Spleen (tissue), 11 donors: ENCODE measurements at regions not wholly inside any gene's neighbourhood (a gene's known extent, or its start where the extent isn't known, plus 50 kb on each side); places are given as distances from the start of the nearest gene placed in this dataset.

Source experiments
- DNase-seq: peaks from one replicate; pipeline ENCODE4 v3.0.0-alpha.2; 2020
- H3K27ac ChIP-seq, 8 donors: fragments of 200-600 bp; sonication (generic) in 7 of 8; 1 replicate in 4 of 8; 2 replicates in 4 of 8; pipeline versions ENCODE4 v1.5.0 to v1.8.0; 2016 to 2021; ENCODE audit warnings: inconsistent platforms in 4 of 8, mild to moderate bottlenecking in 4 of 8, moderate library complexity in 1 of 8
- H3K27me3 ChIP-seq, 7 donors: fragments of 200-600 bp; sonication (generic) in 6 of 7; replicated peaks in 1 of 7; 1 replicate in 4 of 7; 2 replicates in 3 of 7; pipeline versions ENCODE4 v1.5.0 to v1.8.0; 2016 to 2021; ENCODE audit warnings: inconsistent platforms in 3 of 7, mild to moderate bottlenecking in 1 of 7
- H3K36me3 ChIP-seq, 6 donors: fragments of 200-600 bp; sonication (generic) in 5 of 6; 1 replicate in 4 of 6; 2 replicates in 2 of 6; pipeline versions ENCODE4 v1.5.0 to v1.8.0; 2016 to 2021; ENCODE audit warnings: inconsistent platforms in 2 of 6
- H3K4me1 ChIP-seq, 6 donors: fragments of 200-600 bp; sonication (generic) in 5 of 6; 1 replicate in 3 of 6; 2 replicates in 3 of 6; pipeline versions ENCODE4 v1.5.0 to v1.8.0; 2016 to 2021; ENCODE audit warnings: inconsistent platforms in 3 of 6
- H3K4me3 ChIP-seq, 8 donors: fragments of 200-600 bp; sonication (generic) in 7 of 8; 1 replicate in 4 of 8; 2 replicates in 4 of 8; pipeline versions ENCODE4 v1.5.0 to v1.8.0; 2016 to 2021; ENCODE audit warnings: inconsistent platforms in 4 of 8, mild to moderate bottlenecking in 4 of 8, moderate library complexity in 2 of 8
- H3K9me3 ChIP-seq, 8 donors: fragments of 200-600 bp; sonication (generic) in 7 of 8; 1 replicate in 4 of 8; 2 replicates in 4 of 8; pipeline versions ENCODE4 v1.5.0 to v1.8.0; 2016 to 2021; ENCODE audit warnings: inconsistent platforms in 4 of 8
- POLR2A ChIP-seq, 3 donors: fragments of 450-650 bp; IDR thresholded peaks; one replicate each; pipeline ENCODE4 v1.5.1; 2017; ENCODE audit warnings: antibody characterized with exemption in 3 of 3, mild to moderate bottlenecking in 1 of 3
- POLR2AphosphoS5 ChIP-seq, 3 donors: sonication (generic); formaldehyde crosslinking; IDR thresholded peaks; one replicate each; pipeline ENCODE4 v1.5.1; 2017; ENCODE audit warnings: antibody characterized with exemption in 3 of 3
- WGBS, 5 donors: extraction: QIAGEN DNeasy Blood & Tissue Kit in 3 of 5; methylation state at CpG; one replicate each; pipeline versions ENCODE4 v1.1.5 to v1.1.7; 2013 to 2018; 5-methylcytosine and 5-hydroxymethylcytosine counted together
- intact Hi-C: fragments of 100-400 bp; cut with DNase I; formaldehyde crosslinking; loops from one replicate; pipeline ENCODE4 v1.15.0; 2023; ENCODE audit warnings: low total_unique reads
- TF ChIP-seq, protein P1 (sequence below), 11 experiments: fragments of 200-600 bp in 7 of 11; fragments of 450-650 bp in 4 of 11; sonication (generic) in 4 of 11; IDR thresholded peaks in 8 of 11; conservative IDR thresholded peaks in 3 of 11; 1 replicate in 7 of 11; 2 replicates in 4 of 11; pipeline versions ENCODE4 v1.4.0 to v1.8.0; 2016 to 2021; ENCODE audit warnings: antibody characterized with exemption in 11 of 11, inconsistent platforms in 4 of 11, mild to moderate bottlenecking in 1 of 11
- donor health status: healthy with polysubstance abuse.
- donor health status: DM: no; HTN: no; CAD: no; lungs with moderate emphysema.
- donor health status: DM: no; HTN: no; CAD: no.
- donor health status: Bipolar disorder and iron deficiency.
- donor health status: healthy.
- donor health status: DM: no; HTN: no; CAD: no.
- donor health status: DM: yes; HTN: yes; CAD: no.

DNA sequence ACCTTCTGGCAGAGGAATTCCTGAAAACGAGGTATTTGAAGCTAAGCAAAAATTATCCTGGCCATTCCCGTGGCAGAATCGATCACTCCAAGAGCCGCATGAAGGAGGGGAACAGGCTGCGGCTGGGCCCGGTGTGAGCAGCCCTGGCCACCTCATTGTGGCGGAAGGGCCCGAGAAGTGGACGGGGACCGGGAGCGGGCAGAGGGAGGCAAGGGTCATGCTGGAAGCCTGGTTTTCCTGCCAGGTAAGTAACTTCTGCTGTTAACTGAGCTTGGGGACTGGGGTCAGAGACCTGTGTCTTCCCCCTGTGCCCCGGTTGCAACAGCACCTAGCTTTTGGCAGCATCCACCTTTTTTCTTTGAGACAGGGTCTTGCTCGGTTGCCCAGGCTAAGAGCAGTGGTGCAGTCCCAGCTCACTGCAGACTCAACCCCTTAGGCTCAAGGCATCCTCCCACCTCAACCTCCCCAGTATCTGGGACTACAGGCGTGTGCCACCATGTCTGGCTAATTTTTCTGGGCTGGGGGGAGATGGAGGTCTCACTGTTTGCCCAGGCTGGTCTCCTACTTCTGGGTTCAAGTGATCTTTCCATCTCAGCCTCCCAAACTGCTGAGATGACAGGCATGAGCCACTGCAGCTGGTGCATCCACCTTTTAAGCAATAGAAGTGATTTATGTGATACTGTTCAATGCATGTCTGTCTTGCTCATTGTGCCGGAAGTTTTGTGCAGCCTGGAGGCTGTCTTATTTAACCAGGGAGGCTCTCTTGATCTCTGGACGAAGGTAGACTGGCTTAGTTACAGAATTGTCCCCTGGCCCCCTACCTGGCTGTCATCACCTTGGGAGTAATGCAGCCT lies 174.0 kb upstream of the MYL2 start:
- Histone ChIP-seq H3K9me3 (no peaks in the 10 kb centered on the region), H3K27ac (no peak overlapping the region), H3K36me3 (no peaks in the 10 kb centered on the region), H3K4me3 (no peak overlapping the region), H3K27me3 (peaks cover 0 to 41% (median 0%) of the 10 kb centered on the region in 7 donors), H3K4me1 (peaks cover 0 to 27% (median 8%) of the 10 kb centered on the region in 6 donors)
- peak; percentile 41 for DNase-seq
- TF ChIP-seq, protein P1, sequence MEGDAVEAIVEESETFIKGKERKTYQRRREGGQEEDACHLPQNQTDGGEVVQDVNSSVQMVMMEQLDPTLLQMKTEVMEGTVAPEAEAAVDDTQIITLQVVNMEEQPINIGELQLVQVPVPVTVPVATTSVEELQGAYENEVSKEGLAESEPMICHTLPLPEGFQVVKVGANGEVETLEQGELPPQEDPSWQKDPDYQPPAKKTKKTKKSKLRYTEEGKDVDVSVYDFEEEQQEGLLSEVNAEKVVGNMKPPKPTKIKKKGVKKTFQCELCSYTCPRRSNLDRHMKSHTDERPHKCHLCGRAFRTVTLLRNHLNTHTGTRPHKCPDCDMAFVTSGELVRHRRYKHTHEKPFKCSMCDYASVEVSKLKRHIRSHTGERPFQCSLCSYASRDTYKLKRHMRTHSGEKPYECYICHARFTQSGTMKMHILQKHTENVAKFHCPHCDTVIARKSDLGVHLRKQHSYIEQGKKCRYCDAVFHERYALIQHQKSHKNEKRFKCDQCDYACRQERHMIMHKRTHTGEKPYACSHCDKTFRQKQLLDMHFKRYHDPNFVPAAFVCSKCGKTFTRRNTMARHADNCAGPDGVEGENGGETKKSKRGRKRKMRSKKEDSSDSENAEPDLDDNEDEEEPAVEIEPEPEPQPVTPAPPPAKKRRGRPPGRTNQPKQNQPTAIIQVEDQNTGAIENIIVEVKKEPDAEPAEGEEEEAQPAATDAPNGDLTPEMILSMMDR (IDR thresholded peaks at IDR 0.05 in 8 of 11, conservative IDR thresholded peaks at IDR 0.05 in 3 of 11): no peak
- no peak for TF ChIP-seq POLR2A (IDR thresholded peaks at IDR 0.05)
- no peak for TF ChIP-seq POLR2AphosphoS5 (IDR thresholded peaks at IDR 0.05)
- intact Hi-C loops: no loop called here
- WGBS, 5 donors: 77 to 89% (median 83%) methylated on average over 16 of the region's 16 CpGs

DNA sequence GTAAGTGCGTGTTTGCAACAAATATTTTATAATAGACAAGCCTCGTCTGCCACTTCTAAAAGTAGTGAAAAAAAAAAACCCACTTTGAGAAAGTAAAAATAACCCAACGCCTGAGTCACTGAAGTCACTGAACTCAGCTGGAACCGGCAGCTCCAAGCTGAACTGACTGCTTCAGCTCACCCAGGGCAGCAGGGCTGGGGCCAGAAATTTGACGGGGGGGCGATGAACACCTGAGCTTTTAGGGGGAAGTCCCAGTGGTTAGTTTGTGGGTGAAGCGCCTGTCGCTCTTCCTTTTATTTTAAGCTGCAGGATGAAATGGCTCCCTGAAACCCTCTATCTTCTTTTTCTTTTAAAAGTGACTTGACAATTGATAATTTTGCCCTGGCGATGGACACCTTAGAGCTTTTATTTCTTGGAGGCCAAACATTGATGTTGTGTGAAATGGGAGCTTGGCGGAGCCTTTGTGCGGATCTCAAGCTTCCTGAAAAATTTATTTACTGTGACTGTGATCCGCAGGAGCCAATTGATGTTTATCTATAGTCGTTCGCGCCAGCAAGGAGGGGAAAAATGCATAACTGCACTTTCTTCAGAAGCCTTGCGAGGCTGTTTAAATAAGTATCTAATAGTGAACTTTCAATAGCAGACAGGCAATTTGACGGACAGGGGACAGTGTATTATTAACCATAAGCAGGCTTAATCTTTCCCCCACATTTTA lies 173.2 kb upstream of the MYL2 start:
- intact Hi-C loops: no loop called here
- no peak for TF ChIP-seq POLR2AphosphoS5 (IDR thresholded peaks at IDR 0.05)
- no peak for TF ChIP-seq POLR2A (IDR thresholded peaks at IDR 0.05)
- TF ChIP-seq, protein P1 (IDR thresholded peaks at IDR 0.05 in 8 of 11, conservative IDR thresholded peaks at IDR 0.05 in 3 of 11): no peak
- peaks cover 0 to 35% (median 0%) of the 10 kb centered on the region in 7 donors for H3K27me3 ChIP-seq

DNA sequence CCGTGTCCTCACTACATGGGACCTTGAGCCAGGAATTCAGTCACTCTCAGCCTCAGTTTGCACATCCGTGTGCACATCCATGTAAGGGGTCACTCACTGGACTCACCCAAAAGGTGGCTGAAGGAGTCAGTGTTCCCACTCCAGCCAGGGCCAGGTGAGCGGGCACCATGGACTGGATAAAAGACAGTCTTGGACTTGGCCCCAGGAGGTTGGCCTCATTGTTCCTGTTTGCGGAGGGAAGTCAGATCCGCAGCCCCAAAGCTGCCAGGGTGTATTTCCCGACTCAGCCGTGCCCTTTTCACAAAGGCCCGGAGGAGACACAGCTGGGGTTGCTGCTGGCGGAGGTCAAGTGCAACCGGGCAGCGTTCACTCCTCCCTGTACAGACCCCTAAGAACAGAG lies 170.7 kb upstream of the MYL2 start:
- H3K27me3 ChIP-seq: peaks cover 0 to 24% (median 0%) of the 10 kb centered on the region in 7 donors
- peaks cover 0 to 16% (median 6%) of the 10 kb centered on the region in 6 donors for H3K4me1 ChIP-seq
- no peaks in the 10 kb centered on the region for H3K9me3 ChIP-seq
- WGBS, 5 donors: 63 to 73% (median 68%) methylated on average over 11 of the region's 11 CpGs
- H3K27ac ChIP-seq: no peak overlapping the region
- intact Hi-C loops: no loop called here
- peak; percentile 67 for DNase-seq
- H3K36me3 ChIP-seq: no peaks in the 10 kb centered on the region
- no peak overlapping the region for H3K4me3 ChIP-seq
- no peak for TF ChIP-seq POLR2AphosphoS5 (IDR thresholded peaks at IDR 0.05)

More for the DNA sequence above, 173.2 kb upstream of the MYL2 start:
- 33 to 48% (median 41%) methylated on average over 17 of the region's 17 CpGs for WGBS, 5 donors
- Histone ChIP-seq H3K4me1 (peaks cover 0 to 19% (median 7%) of the 10 kb centered on the region in 6 donors), H3K27ac (no peak overlapping the region), H3K4me3 (no peak overlapping the region), H3K36me3 (no peaks in the 10 kb centered on the region), H3K9me3 (no peaks in the 10 kb centered on the region)
- peak; percentile 77 for DNase-seq

DNA sequence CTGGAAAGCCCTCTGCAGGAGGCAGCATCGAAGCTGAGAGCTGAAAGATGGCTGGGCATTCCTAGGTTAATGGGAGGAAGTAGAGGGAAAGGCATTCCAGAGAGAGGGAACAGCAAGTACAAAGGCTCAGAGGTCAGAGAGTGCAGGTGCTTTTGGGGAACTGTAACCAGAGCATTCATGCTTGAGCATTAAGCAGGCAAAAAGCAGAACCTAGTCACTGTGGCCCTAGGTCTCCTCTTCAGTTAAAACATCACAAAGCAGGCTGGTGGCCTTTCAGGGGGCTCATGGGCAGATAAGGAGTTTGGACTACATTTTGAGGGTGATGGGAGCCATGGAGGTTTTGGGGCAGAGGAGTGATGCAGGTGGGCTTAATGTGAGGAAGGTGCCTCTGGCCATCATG lies 169.2 kb upstream of the MYL2 start:
- H3K9me3 ChIP-seq: no peaks in the 10 kb centered on the region
- intact Hi-C loops: no loop called here
- H3K36me3 ChIP-seq: no peaks in the 10 kb centered on the region
- H3K4me1 ChIP-seq: peaks cover 0 to 16% (median 6%) of the 10 kb centered on the region in 6 donors
- TF ChIP-seq POLR2A (IDR thresholded peaks at IDR 0.05): no peak
- TF ChIP-seq, protein P1 (IDR thresholded peaks at IDR 0.05 in 8 of 11, conservative IDR thresholded peaks at IDR 0.05 in 3 of 11): no peak
- no peak for TF ChIP-seq POLR2AphosphoS5 (IDR thresholded peaks at IDR 0.05)
- H3K27me3 ChIP-seq: peaks cover 0 to 27% (median 0%) of the 10 kb centered on the region in 7 donors
- peak; percentile 11 for DNase-seq
- WGBS, 5 donors: 67 to 89% (median 87%) methylated on average over 1 of the region's 1 CpG
- H3K27ac ChIP-seq: no peak overlapping the region
- H3K4me3 ChIP-seq: no peak overlapping the region
